LNCaP clone FGC (cell line): ENCODE measurements at regions not wholly inside any gene's neighbourhood (a gene's known extent, or its start where the extent isn't known, plus 50 kb on each side); places are given as distances from the start of the nearest gene placed in this dataset.

Experiments used
- DNase-seq: peaks from one replicate; pipeline ENCODE4 v3.0.0-alpha.2; 2011; ENCODE audit warnings: low read depth
- H3K4me3 ChIP-seq: 2 replicates; pipeline ENCODE4 v1.5.1; 2011; ENCODE audit warnings: mild to moderate bottlenecking, low read depth, low read length, control low read depth
- TF ChIP-seq, protein P1 (sequence below): IDR thresholded peaks from 2 replicates; pipeline ENCODE4 v1.5.1; 2012; ENCODE audit warnings: mild to moderate bottlenecking; ENCODE audit not compliant: control insufficient read depth, insufficient read depth; ENCODE audit errors: extremely low read depth

- no peak for DNase-seq
- TF ChIP-seq, protein P1, sequence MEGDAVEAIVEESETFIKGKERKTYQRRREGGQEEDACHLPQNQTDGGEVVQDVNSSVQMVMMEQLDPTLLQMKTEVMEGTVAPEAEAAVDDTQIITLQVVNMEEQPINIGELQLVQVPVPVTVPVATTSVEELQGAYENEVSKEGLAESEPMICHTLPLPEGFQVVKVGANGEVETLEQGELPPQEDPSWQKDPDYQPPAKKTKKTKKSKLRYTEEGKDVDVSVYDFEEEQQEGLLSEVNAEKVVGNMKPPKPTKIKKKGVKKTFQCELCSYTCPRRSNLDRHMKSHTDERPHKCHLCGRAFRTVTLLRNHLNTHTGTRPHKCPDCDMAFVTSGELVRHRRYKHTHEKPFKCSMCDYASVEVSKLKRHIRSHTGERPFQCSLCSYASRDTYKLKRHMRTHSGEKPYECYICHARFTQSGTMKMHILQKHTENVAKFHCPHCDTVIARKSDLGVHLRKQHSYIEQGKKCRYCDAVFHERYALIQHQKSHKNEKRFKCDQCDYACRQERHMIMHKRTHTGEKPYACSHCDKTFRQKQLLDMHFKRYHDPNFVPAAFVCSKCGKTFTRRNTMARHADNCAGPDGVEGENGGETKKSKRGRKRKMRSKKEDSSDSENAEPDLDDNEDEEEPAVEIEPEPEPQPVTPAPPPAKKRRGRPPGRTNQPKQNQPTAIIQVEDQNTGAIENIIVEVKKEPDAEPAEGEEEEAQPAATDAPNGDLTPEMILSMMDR = no peak
- no peak overlapping the region for H3K4me3 ChIP-seq
Measured at GRCh38 chr1:82284213-82284612, 483.5 kb downstream of the ADGRL2 start.

- TF ChIP-seq, protein P1 = no peak
- no peak overlapping the region for H3K4me3 ChIP-seq
- DNase-seq = no peak
Measured at GRCh38 chr1:82279241-82279640, 478.5 kb downstream of the ADGRL2 start.

GRCh38 chr1:82273816-82274215, 473.1 kb downstream of the ADGRL2 start:
- no peak overlapping the region for H3K4me3 ChIP-seq
- TF ChIP-seq, protein P1 = no peak
- DNase-seq = no peak

DNA sequence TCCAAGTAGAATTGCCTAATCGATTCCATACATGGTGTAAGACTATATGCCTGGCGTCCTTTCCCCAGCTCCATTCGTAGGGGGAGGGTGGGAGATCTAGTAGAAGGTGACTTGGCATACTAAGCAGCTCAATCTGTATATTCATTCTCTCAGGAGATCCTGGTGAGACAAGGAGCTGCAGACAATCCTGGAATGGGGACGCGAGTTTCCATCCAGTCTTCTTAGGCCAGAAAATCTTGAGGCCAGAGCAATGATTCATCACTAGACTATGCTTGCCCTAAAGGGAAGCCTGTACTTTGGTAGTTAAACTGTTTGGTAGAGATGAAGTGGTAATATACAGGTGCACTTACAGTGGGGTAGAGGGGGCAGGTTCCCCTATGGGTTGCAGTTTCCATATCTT, 468.7 kb downstream of the ADGRL2 start:
- H3K4me3 ChIP-seq = no peak overlapping the region
- TF ChIP-seq, protein P1 = no peak
- DNase-seq = no peak

DNA sequence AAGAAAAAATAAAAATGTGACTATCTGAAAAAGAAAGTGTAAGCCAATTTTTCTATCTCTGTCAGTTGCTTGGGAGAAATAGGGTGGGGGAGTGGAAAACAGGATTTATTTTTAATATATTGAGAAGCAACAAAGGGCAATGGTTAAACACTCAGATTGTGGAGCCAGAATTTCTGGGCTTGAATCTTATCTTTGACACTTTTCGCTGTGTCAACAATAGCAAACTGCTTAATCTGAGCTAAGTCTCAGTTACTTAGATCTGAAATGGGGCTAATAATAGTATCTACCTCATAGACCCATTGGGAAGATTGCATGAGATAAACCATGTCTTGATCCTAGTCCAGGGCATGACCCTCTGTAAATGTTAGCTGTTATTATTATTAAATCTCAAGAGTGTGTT, 468.1 kb downstream of the ADGRL2 start:
- DNase-seq = no peak
- no peak overlapping the region for H3K4me3 ChIP-seq
- TF ChIP-seq, protein P1 = no peak

- DNase-seq = no peak
- no peak overlapping the region for H3K4me3 ChIP-seq
- TF ChIP-seq, protein P1 = no peak
Measured at GRCh38 chr1:82266351-82266750, 465.6 kb downstream of the ADGRL2 start.

DNA sequence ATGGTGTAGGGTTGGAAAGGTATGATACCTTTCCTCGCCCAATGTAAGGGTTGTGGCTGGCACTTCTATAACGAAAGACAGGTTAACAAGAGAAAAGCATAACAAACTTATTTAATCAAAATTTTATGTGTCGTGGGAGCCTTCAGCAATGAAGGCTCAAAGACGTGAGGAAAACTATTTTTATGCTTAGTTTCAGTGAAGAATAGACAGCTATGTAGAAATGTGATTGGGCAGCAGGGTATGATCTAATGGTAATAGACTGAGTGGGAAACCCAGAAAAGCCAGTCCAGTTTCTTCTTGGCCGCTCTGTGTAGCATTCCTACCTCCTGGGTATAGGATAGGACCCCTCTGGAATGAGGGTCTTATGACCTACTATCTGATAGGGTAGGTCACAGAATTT, 464.7 kb downstream of the ADGRL2 start:
- TF ChIP-seq, protein P1 = no peak
- H3K4me3 ChIP-seq = no peak overlapping the region
- DNase-seq = no peak
